Right lobe of liver (tissue), 6 donors: ENCODE measurements at regions not wholly inside any gene's neighbourhood (a gene's known extent, or its start where the extent isn't known, plus 50 kb on each side); places are given as distances from the start of the nearest gene placed in this dataset.

ENCODE experiments used
- ATAC-seq, 4 donors: fragments of 200-7000 bp; cut with Tn5 transposase; one replicate each; pipeline ENCODE4 v1.9.1; 2020; ENCODE audit warnings: mild to moderate bottlenecking in 4 of 4, moderate library complexity in 4 of 4
- DNase-seq, 3 donors: peaks; one replicate each; pipeline ENCODE4 v3.0.0-alpha.2; 2020
- H3K27ac ChIP-seq, 3 donors: fragments of 200-600 bp; one replicate each; pipeline ENCODE4 v1.8.0; 2022
- H3K27me3 ChIP-seq, 2 donors: fragments of 200-600 bp; one replicate each; pipeline ENCODE4 v1.8.0; 2022
- H3K36me3 ChIP-seq, 4 donors: fragments of 200-600 bp; sonication (generic) in 1 of 4; one replicate each; pipeline versions ENCODE4 v1.5.1 to v1.8.0; 2017 to 2022; ENCODE audit warnings: control low read depth in 1 of 4
- H3K4me1 ChIP-seq, 4 donors: fragments of 200-600 bp; sonication (generic) in 1 of 4; one replicate each; pipeline versions ENCODE4 v1.5.1 to v1.8.0; 2017 to 2022; ENCODE audit warnings: control low read depth in 1 of 4
- H3K4me3 ChIP-seq, 3 donors: fragments of 200-600 bp; one replicate each; pipeline ENCODE4 v1.8.0; 2022
- H3K9me3 ChIP-seq, 4 donors: fragments of 200-600 bp; sonication (generic) in 1 of 4; one replicate each; pipeline versions ENCODE4 v1.5.1 to v1.8.0; 2017 to 2022; ENCODE audit warnings: control low read depth in 1 of 4
- CTCF ChIP-seq, 4 donors: fragments of 200-600 bp in 3 of 4; fragments of 450-650 bp in 1 of 4; IDR thresholded peaks; one replicate each; pipeline versions ENCODE4 v1.5.1 to v1.8.0; 2016 to 2022; ENCODE audit warnings: antibody characterized with exemption in 4 of 4, mild to moderate bottlenecking in 2 of 4
- POLR2A ChIP-seq: fragments of 450-650 bp; IDR thresholded peaks from one replicate; pipeline ENCODE4 v1.6.1; 2017; ENCODE audit warnings: antibody characterized with exemption, mild to moderate bottlenecking
- WGBS: methylation state at CpG from one replicate; pipeline ENCODE4 v1.1.6; 2018; ENCODE audit warnings: low coverage, low lambda C conversion rate; ENCODE audit not compliant: insufficient coverage; ENCODE audit errors: missing lambda C conversion rate; 5-methylcytosine and 5-hydroxymethylcytosine counted together
- intact Hi-C, 2 donors: fragments of 100-400 bp; cut with DNase I; formaldehyde crosslinking; loops; one replicate each; pipeline versions ENCODE4 v1.11.2 to v1.14.1; 2022
- donor health status: DM: no; HTN: yes; CAD: no.
- donor health status: DM: no; HTN: no; CAD: no.
- donor health status: DM: no; HTN: no; CAD: no.
- donor health status: DM: no; HTN: yes; CAD: no.
- donor health status: DM: no; HTN: yes; CAD: no.

- H3K9me3 ChIP-seq: no peaks in the 10 kb centered on the region
- TF ChIP-seq CTCF (IDR thresholded peaks at IDR 0.05) (no peak), POLR2A (no peak)
- no peak overlapping the region for H3K4me3 ChIP-seq
- DNase-seq (no peak), ATAC-seq (no peak)
- WGBS: 80% methylated on average over 2 of the region's 2 CpGs
- no peaks in the 10 kb centered on the region for H3K4me1 ChIP-seq
- H3K36me3 ChIP-seq: no peaks in the 10 kb centered on the region
- H3K27me3 ChIP-seq: no peaks in the 10 kb centered on the region
- no peak overlapping the region for H3K27ac ChIP-seq
- intact Hi-C loops: no loop called here
Measured at GRCh38 chr2:117684919-117685318, 129.6 kb upstream of the DDX18 start.

DNA sequence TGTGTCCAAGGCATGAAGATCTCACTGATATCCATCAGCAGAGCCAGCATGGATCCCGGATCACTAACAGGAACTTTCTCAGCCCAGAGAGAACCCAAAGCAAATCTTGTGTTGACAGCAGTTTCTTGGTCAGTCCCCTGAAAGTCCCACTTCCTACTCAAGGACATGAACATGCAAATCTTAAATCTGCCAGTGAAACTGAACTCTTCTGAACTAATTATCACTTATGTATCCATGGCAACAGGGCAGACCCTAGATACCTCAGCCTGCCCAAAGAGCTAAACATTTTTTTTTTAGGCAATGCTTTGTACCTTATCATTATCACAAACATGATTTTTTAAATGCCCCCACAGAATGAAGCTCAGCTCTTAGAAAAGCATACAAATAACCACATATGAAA is 127.8 kb upstream of the DDX18 start:
- intact Hi-C loops: no loop called here
- no peak for DNase-seq
- Histone ChIP-seq H3K27ac (no peak overlapping the region), H3K4me3 (no peak overlapping the region), H3K27me3 (no peaks in the 10 kb centered on the region), H3K9me3 (no peaks in the 10 kb centered on the region), H3K4me1 (no peaks in the 10 kb centered on the region), H3K36me3 (no peaks in the 10 kb centered on the region)
- no peak for TF ChIP-seq CTCF (IDR thresholded peaks at IDR 0.05)
- TF ChIP-seq POLR2A: no peak
- WGBS: no CpG with 5 or more reads among the region's 1 CpG
- ATAC-seq: no peak

DNA sequence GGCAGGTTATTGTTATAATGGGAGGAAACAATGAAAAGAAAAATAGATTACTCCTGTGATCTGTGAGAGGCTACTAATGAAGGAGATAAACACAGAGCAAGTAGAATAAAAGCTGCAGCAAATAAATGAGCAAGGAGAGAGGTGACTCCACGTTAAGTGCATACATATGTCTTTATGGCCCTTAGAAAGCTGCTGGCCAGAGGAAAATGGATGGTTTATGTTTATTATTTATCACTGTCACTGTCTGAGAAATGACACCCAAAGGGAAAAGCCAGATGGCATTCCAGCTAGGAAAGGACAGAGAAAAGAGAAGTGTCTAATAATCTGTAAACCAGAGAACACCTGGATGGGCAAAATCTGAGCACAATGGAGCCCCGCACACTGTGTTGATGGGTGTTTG is 122.9 kb upstream of the DDX18 start:
- Histone ChIP-seq H3K4me3 (no peak overlapping the region), H3K27ac (no peak overlapping the region), H3K4me1 (no peaks in the 10 kb centered on the region), H3K9me3 (no peaks in the 10 kb centered on the region), H3K36me3 (no peaks in the 10 kb centered on the region), H3K27me3 (no peaks in the 10 kb centered on the region)
- no peak for TF ChIP-seq POLR2A
- TF ChIP-seq CTCF (IDR thresholded peaks at IDR 0.05): no peak
- DNase-seq: no peak
- intact Hi-C loops: no loop called here
- 52% methylated on average over 2 of the region's 2 CpGs for WGBS
- no peak for ATAC-seq

- TF ChIP-seq POLR2A (no peak), CTCF (IDR thresholded peaks at IDR 0.05) (no peak)
Measured at GRCh38 chr2:117692001-117692763, 122.3 kb upstream of the DDX18 start.

More at GRCh38 chr2:117692001-117692763, 122.3 kb upstream of the DDX18 start:
- Histone ChIP-seq H3K27ac (no peak overlapping the region), H3K27me3 (no peaks in the 10 kb centered on the region), H3K4me1 (no peaks in the 10 kb centered on the region), H3K4me3 (no peak overlapping the region), H3K36me3 (no peaks in the 10 kb centered on the region), H3K9me3 (no peaks in the 10 kb centered on the region)
- no peak for ATAC-seq
- WGBS: 46% methylated on average over 5 of the region's 5 CpGs
- no peak for DNase-seq
- intact Hi-C loops: no loop called here
